K562 (cell line): ENCODE measurements at regions not wholly inside any gene's neighbourhood (a gene's known extent, or its start where the extent isn't known, plus 50 kb on each side); places are given as distances from the start of the nearest gene placed in this dataset.

Source experiments
- ATAC-seq: fragments of 200-7000 bp; cut with Tn5 transposase; 3 replicates; pipeline ENCODE4 v1.9.1; 2020; ENCODE audit warnings: moderate library complexity
- BruUV-seq: library from RNA; stranded (reverse); fragments of 400-500 nt; replicated peaks from 2 replicates; lab custom pipeline; 2021; lab: Mats Ljungman, UMichigan
- CTCF ChIA-PET: fragments of 300-600 bp; formaldehyde crosslinking; extraction: SDS; loops from one replicate; lab custom pipeline; 2021; ENCODE audit warnings: low intra/inter-chr PET ratio; lab: Yijun Ruan, JAX
- POLR2A ChIA-PET: fragments of 300-600, 350-650 bp; sonication (Branson Sonifier 250); formaldehyde crosslinking; extraction: SDS; loops from one replicate; lab custom pipeline; 2021; ENCODE audit warnings: antibody characterized with exemption, inconsistent platforms; lab: Yijun Ruan, JAX
- DNase-seq, 4 experiments: peaks; one replicate each; pipeline versions ENCODE4 v3.0.0 to v3.0.0-alpha.2; 2011 to 2018; ENCODE audit warnings: low spot score in 3 of 4, mixed read lengths in 3 of 4; ENCODE audit errors: extremely low read depth in 1 of 4
- FAIRE-seq: peaks from 2 replicates; lab custom pipeline; 2011; peaks lifted over from hg19 to GRCh38; lab: Jason Lieb, UNC
- H2AFZ ChIP-seq: 2 replicates; pipeline ENCODE4 v1.6.0; 2011; ENCODE audit warnings: low read depth, low read length, control low read depth, inconsistent platforms
- H3K27ac ChIP-seq: fragments of 200-600 bp; 3 replicates; pipeline ENCODE4 v1.8.0; 2011; ENCODE audit warnings: low read depth, mild to moderate bottlenecking, control low read depth, inconsistent platforms, low read length, moderate library complexity, mixed read lengths; ENCODE audit errors: extremely low read depth
- H3K27me3 ChIP-seq, 2 experiments: fragments of 300-600 bp in 1 of 2; 2 replicates in 1 of 2; 3 replicates in 1 of 2; pipeline versions ENCODE4 v1.6.0 to v1.8.0; 2011; ENCODE audit warnings: inconsistent platforms in 2 of 2, low read length in 2 of 2, mild to moderate bottlenecking in 1 of 2, mixed read lengths in 1 of 2, moderate library complexity in 1 of 2; ENCODE audit not compliant: control insufficient read depth in 2 of 2, insufficient read depth in 2 of 2
- H3K36me3 ChIP-seq: fragments of 300-600 bp; 3 replicates; pipeline ENCODE4 v1.8.0; 2011; ENCODE audit warnings: mild to moderate bottlenecking, low read length, inconsistent platforms; ENCODE audit not compliant: control insufficient read depth, insufficient read depth
- H3K4me1 ChIP-seq, 2 experiments: fragments of 200-600 bp in 1 of 2; replicated peaks in 1 of 2; 2 replicates in 1 of 2; 3 replicates in 1 of 2; pipeline versions ENCODE4 v1.5.1 to v1.8.0; 2011; ENCODE audit warnings: inconsistent platforms in 2 of 2, low read length in 2 of 2, mild to moderate bottlenecking in 1 of 2, mixed read lengths in 1 of 2, moderate library complexity in 1 of 2; ENCODE audit not compliant: control insufficient read depth in 2 of 2, insufficient read depth in 2 of 2
- H3K4me2 ChIP-seq: 2 replicates; pipeline ENCODE4 v1.6.1; 2011; ENCODE audit warnings: low read length, control low read depth, inconsistent platforms, mixed read lengths; ENCODE audit not compliant: insufficient read depth
- H3K4me3 ChIP-seq: fragments of 200-600 bp; sonication (generic), shearing (Covaris generic); 2 replicates; pipeline ENCODE4 v1.5.1; 2016; ENCODE audit warnings: control low read depth, inconsistent platforms
- H3K79me2 ChIP-seq: fragments of 200-600 bp; 3 replicates; pipeline ENCODE4 v1.8.0; 2011; ENCODE audit warnings: low read length, inconsistent platforms; ENCODE audit not compliant: control insufficient read depth, insufficient read depth
- H3K9ac ChIP-seq, 2 experiments: 2 replicates each; pipeline versions ENCODE4 v1.6.0 to v1.6.1; 2011; ENCODE audit warnings: low read depth in 2 of 2, low read length in 2 of 2, control low read depth in 1 of 2, inconsistent platforms in 1 of 2, mild to moderate bottlenecking in 1 of 2, mixed read lengths in 1 of 2; ENCODE audit not compliant: insufficient read depth in 1 of 2
- H3K9me1 ChIP-seq: one replicate; pipeline ENCODE4 v1.6.0; 2011; ENCODE audit warnings: inconsistent platforms, mild to moderate bottlenecking, low read length, moderate library complexity; ENCODE audit not compliant: control insufficient read depth, insufficient read depth
- H3K9me3 ChIP-seq: replicated peaks from 2 replicates; pipeline ENCODE4 v1.5.1; 2011; ENCODE audit warnings: low read depth, low read length, inconsistent platforms; ENCODE audit not compliant: control insufficient read depth, insufficient read depth
- H4K20me1 ChIP-seq: replicated peaks from 2 replicates; pipeline ENCODE4 v1.6.1; 2011; ENCODE audit warnings: low read length, inconsistent platforms, mixed read lengths; ENCODE audit not compliant: control insufficient read depth, insufficient read depth
- CCAR2 ChIP-seq: fragments of 200-400 bp; formaldehyde crosslinking; IDR thresholded peaks from 2 replicates; pipeline ENCODE4 v1.6.1; 2017; ENCODE audit warnings: mild to moderate bottlenecking, low read depth, low read length
- LCOR ChIP-seq: sonication (generic); formaldehyde crosslinking; IDR thresholded peaks from 2 replicates; pipeline ENCODE4 v1.8.0; 2022; ENCODE audit warnings: mild to moderate bottlenecking, missing genetic modification reagents
- SMAD4 ChIP-seq: fragments of 250-450 bp; sonication (Bioruptor Pico); conservative IDR thresholded peaks from 2 replicates; pipeline ENCODE4 v1.8.0; 2021; ENCODE audit warnings: inconsistent platforms, mild to moderate bottlenecking, moderate library complexity
- ZNF24 ChIP-seq: fragments of 450-650 bp; IDR thresholded peaks from 2 replicates; pipeline ENCODE4 v1.6.1; 2016
- ZNF717 ChIP-seq: fragments of 250-450 bp; sonication (Bioruptor Pico); IDR thresholded peaks from 2 replicates; pipeline ENCODE4 v1.5.0; 2021
- WGBS: fragments of 100-300 bp; shearing (Covaris generic); methylation state at CpG from one replicate; pipeline ENCODE4 v1.1.6; 2016; ENCODE audit warnings: low coverage, mixed read lengths; ENCODE audit not compliant: insufficient coverage; ENCODE audit errors: missing lambda C conversion rate; 5-methylcytosine and 5-hydroxymethylcytosine counted together
- in situ Hi-C: fragments of 300-500 bp; cut with MboI; formaldehyde crosslinking; loops from 4 replicates; pipeline ENCODE4 v1.15.0; 2018; ENCODE audit warnings: inconsistent platforms, mixed read lengths
- intact Hi-C: fragments of 100-400 bp; cut with micrococcal nuclease; formaldehyde crosslinking; loops from 2 replicates; pipeline ENCODE4 v1.14.2; 2022

DNA sequence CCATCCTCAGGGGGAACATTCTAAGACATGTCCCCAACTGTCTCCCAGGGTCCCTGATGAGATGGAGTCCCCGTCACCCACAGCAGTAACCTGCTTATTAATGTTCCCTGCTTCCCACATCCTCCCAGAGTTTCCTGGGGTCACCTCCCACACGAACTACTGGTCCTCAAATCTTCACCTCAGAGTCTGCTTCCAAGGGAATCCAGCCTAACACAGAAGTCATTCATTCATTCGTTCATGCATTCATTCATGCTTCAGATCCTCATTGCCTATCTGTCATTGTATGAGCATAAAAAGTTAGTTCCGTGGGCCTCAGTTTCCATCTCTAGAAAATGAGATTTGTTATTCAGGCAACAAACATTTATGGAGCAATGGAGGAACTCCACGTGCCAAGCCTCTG lies 516.2 kb downstream of the SHQ1 start:
- Histone ChIP-seq H4K20me1 (no peaks in the 10 kb centered on the region), H3K9ac (no peak overlapping the region), H3K4me2 (no peak overlapping the region), H3K4me1 (peaks cover 19 to 23% of the 10 kb centered on the region in 2 experiments), H3K9me3 (no peaks in the 10 kb centered on the region), H3K27me3 (no peaks in the 10 kb centered on the region), H3K36me3 (no peaks in the 10 kb centered on the region), H3K27ac (no peak overlapping the region), H3K79me2 (no peaks in the 10 kb centered on the region), H2AFZ (no peak overlapping the region), H3K4me3 (no peak overlapping the region), H3K9me1 (no peaks in the 10 kb centered on the region)
- no peak for ATAC-seq
- BruUV-seq = no TSS peak
- WGBS = 44% methylated on average over 5 of the region's 5 CpGs
- POLR2A ChIA-PET = interaction anchor here (1.2 to 1.4 kb wide), 2 partner anchors 9 to 10 kb away, joined by 5 read pairs; no protein-coding TSS in a partner anchor
- TF ChIP-seq LCOR (CRISPR knock-in tag) = no peak
- TF ChIP-seq ZNF24 = peak; percentile 90
- TF ChIP-seq CCAR2 = no peak
- no peak for TF ChIP-seq SMAD4 (CRISPR knock-in tag)
- no peak for FAIRE-seq
- no peak for DNase-seq
- in situ Hi-C loops = no loop called here
- CTCF ChIA-PET = no interaction called here
- intact Hi-C loops = no loop called here

DNA sequence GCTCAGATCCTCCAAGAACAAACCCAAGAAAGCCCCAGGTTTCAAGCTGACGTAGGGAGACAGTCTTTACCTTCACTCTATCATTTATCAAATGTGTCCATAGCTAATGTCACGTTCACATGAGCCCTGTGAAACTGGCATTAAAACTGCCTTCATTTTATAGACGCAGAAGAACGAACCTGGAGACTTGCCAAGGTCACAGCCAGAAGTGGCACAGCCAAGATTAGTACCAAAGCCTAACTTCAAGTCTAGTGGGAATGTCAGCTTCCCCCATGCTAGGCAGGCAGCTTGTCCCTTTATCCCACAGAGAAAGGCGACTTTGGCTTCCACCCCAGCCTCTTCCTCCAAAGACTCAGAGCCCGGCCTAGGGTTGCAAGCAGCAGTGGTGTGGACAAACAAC lies 517.2 kb downstream of the SHQ1 start:
- Histone ChIP-seq H3K36me3 (no peaks in the 10 kb centered on the region), H3K9me3 (no peaks in the 10 kb centered on the region), H3K79me2 (no peaks in the 10 kb centered on the region), H3K4me3 (no peak overlapping the region), H3K4me1 (peaks cover 12 to 13% of the 10 kb centered on the region in 2 experiments; a peak in 4 of 5 replicates), H2AFZ (peak overlapping the region; percentile 63; the same call in 1 of the 2 replicates), H3K27me3 (no peaks in the 10 kb centered on the region), H3K9ac (peak overlapping the region in 1 of 2 experiments; percentile 13; a peak in 1 of 4 replicates), H3K27ac (no peak overlapping the region), H3K4me2 (no peak overlapping the region), H4K20me1 (no peaks in the 10 kb centered on the region), H3K9me1 (no peaks in the 10 kb centered on the region)
- DNase-seq = no peak
- WGBS = 61% methylated on average over 6 of the region's 6 CpGs
- in situ Hi-C loops (no loop called here), intact Hi-C loops (no loop called here)
- CTCF ChIA-PET = no interaction called here
- POLR2A ChIA-PET = interaction anchor here (0.6 to 1.2 kb wide), 2 partner anchors 9 to 129 kb away, joined by 3 to 5 read pairs; no protein-coding TSS in a partner anchor
- no peak for ATAC-seq
- TF ChIP-seq ZNF717 (CRISPR knock-in tag) = no peak
- no peak for FAIRE-seq
- BruUV-seq = no TSS peak
